BE2C (cell line): ENCODE measurements at regions not wholly inside any gene's neighbourhood (a gene's known extent, or its start where the extent isn't known, plus 50 kb on each side); places are given as distances from the start of the nearest gene placed in this dataset.

Experiments
- DNase-seq: peaks from one replicate; pipeline ENCODE4 v3.0.0-alpha.2; 2020
- H3K27me3 ChIP-seq: fragments of 250-450 bp; sonication (Bioruptor Pico); 2 replicates; pipeline ENCODE4 v1.5.1; 2020; ENCODE audit warnings: mild to moderate bottlenecking
- H3K36me3 ChIP-seq: fragments of 250-450 bp; sonication (Bioruptor Pico); 2 replicates; pipeline ENCODE4 v1.5.1; 2020; ENCODE audit warnings: mild to moderate bottlenecking
- H3K4me1 ChIP-seq: fragments of 250-450 bp; sonication (Bioruptor Pico); 2 replicates; pipeline ENCODE4 v1.5.1; 2020
- H3K4me3 ChIP-seq: 2 replicates; pipeline ENCODE4 v1.5.1; 2011; ENCODE audit warnings: low read depth, low read length
- H3K9me3 ChIP-seq: fragments of 250-450 bp; sonication (Bioruptor Pico); 2 replicates; pipeline ENCODE4 v1.5.1; 2020
- CTCF ChIP-seq: IDR thresholded peaks from 2 replicates; pipeline ENCODE4 v1.5.1; 2012; ENCODE audit warnings: mild to moderate bottlenecking, low read depth, low read length

GRCh38 chr5:159775890-159776289 lies 140.4 kb upstream of the ADRA1B start:
- Histone ChIP-seq H3K36me3 (no peaks in the 10 kb centered on the region), H3K27me3 (peaks cover 31% of the 10 kb centered on the region), H3K4me3 (no peak overlapping the region), H3K4me1 (no peaks in the 10 kb centered on the region), H3K9me3 (no peaks in the 10 kb centered on the region)
- TF ChIP-seq CTCF: no peak
- DNase-seq: no peak

GRCh38 chr5:159777049-159777660 lies 139.1 kb upstream of the ADRA1B start:
- Histone ChIP-seq H3K4me3 (no peak overlapping the region), H3K9me3 (no peaks in the 10 kb centered on the region), H3K36me3 (no peaks in the 10 kb centered on the region), H3K4me1 (no peaks in the 10 kb centered on the region), H3K27me3 (peaks cover 31% of the 10 kb centered on the region)
- TF ChIP-seq CTCF: no peak
- no peak for DNase-seq

- no peaks in the 10 kb centered on the region for H3K9me3 ChIP-seq
- no peak for TF ChIP-seq CTCF
- peaks cover 17% of the 10 kb centered on the region for H3K27me3 ChIP-seq
- H3K4me1 ChIP-seq: no peaks in the 10 kb centered on the region
- H3K36me3 ChIP-seq: no peaks in the 10 kb centered on the region
- no peak for DNase-seq
- no peak overlapping the region for H3K4me3 ChIP-seq
Observed at GRCh38 chr5:159779481-159779880, 136.8 kb upstream of the ADRA1B start.

GRCh38 chr5:159780246-159780645 lies 136.0 kb upstream of the ADRA1B start:
- H3K9me3 ChIP-seq: no peaks in the 10 kb centered on the region
- no peaks in the 10 kb centered on the region for H3K36me3 ChIP-seq
- H3K4me1 ChIP-seq: no peaks in the 10 kb centered on the region
- H3K27me3 ChIP-seq: peaks cover 13% of the 10 kb centered on the region
- TF ChIP-seq CTCF: no peak
- DNase-seq: no peak
- H3K4me3 ChIP-seq: no peak overlapping the region

- Histone ChIP-seq H3K4me1 (no peaks in the 10 kb centered on the region), H3K27me3 (peaks cover 28% of the 10 kb centered on the region), H3K4me3 (no peak overlapping the region), H3K9me3 (no peaks in the 10 kb centered on the region), H3K36me3 (no peaks in the 10 kb centered on the region)
- DNase-seq: no peak
- no peak for TF ChIP-seq CTCF
Observed at GRCh38 chr5:159781626-159782157, 134.6 kb upstream of the ADRA1B start.

- no peaks in the 10 kb centered on the region for H3K4me1 ChIP-seq
- H3K4me3 ChIP-seq: no peak overlapping the region
- H3K36me3 ChIP-seq: no peaks in the 10 kb centered on the region
- no peak for DNase-seq
- TF ChIP-seq CTCF: no peak
- H3K27me3 ChIP-seq: peaks cover 32% of the 10 kb centered on the region
- no peaks in the 10 kb centered on the region for H3K9me3 ChIP-seq
Observed at GRCh38 chr5:159782197-159782994, 133.9 kb upstream of the ADRA1B start.
